A673 (cell line): ENCODE measurements at regions not wholly inside any gene's neighbourhood (a gene's known extent, or its start where the extent isn't known, plus 50 kb on each side); places are given as distances from the start of the nearest gene placed in this dataset.

Experiments used
- BruUV-seq: library from RNA; stranded (reverse); fragments of 400-500 nt; replicated peaks from 2 replicates; lab custom pipeline; 2021; lab: Mats Ljungman, UMichigan
- CTCF ChIA-PET: fragments of 300-600 bp; sonication (Branson Sonifier 250); formaldehyde crosslinking; loops from one replicate; lab custom pipeline; 2022; ENCODE audit warnings: antibody characterized with exemption; lab: Charles Lee
- POLR2A ChIA-PET: fragments of 300-600 bp; sonication (Branson Sonifier 250); formaldehyde crosslinking; loops from one replicate; lab custom pipeline; 2022; ENCODE audit warnings: antibody characterized with exemption; ENCODE audit not compliant: low non-redundant PET; lab: Charles Lee
- DNase-seq: peaks from one replicate; pipeline ENCODE4 v3.0.0-alpha.2; 2015; ENCODE audit warnings: low spot score
- H3K27ac ChIP-seq: fragments of 200-600 bp; sonication (generic); 2 replicates; pipeline ENCODE4 v1.5.1; 2016; ENCODE audit warnings: mixed run types, low read depth, mild to moderate bottlenecking, mixed read lengths, antibody characterized with exemption, low read length; ENCODE audit not compliant: poor library complexity, severe bottlenecking
- H3K27me3 ChIP-seq: fragments of 200-600 bp; sonication (generic); replicated peaks from 2 replicates; pipeline ENCODE4 v1.6.1; 2017; ENCODE audit warnings: mixed run types, low read depth, mild to moderate bottlenecking, mixed read lengths, antibody characterized with exemption, low read length; ENCODE audit not compliant: insufficient read depth, poor library complexity
- H3K36me3 ChIP-seq: fragments of 200-600 bp; sonication (generic); 2 replicates; pipeline ENCODE4 v1.6.1; 2016; ENCODE audit warnings: mixed run types, mild to moderate bottlenecking, mixed read lengths, antibody characterized with exemption, low read length; ENCODE audit not compliant: insufficient read depth, poor library complexity, severe bottlenecking
- H3K4me1 ChIP-seq: fragments of 200-600 bp; sonication (generic); 2 replicates; pipeline ENCODE4 v1.6.1; 2017; ENCODE audit warnings: mixed run types, mild to moderate bottlenecking, mixed read lengths, antibody characterized with exemption, low read length; ENCODE audit not compliant: insufficient read depth, poor library complexity, severe bottlenecking
- H3K4me3 ChIP-seq: fragments of 200-600 bp; sonication (generic); 2 replicates; pipeline ENCODE4 v1.5.1; 2016; ENCODE audit warnings: low read depth, mixed run types, mild to moderate bottlenecking, mixed read lengths, low read length; ENCODE audit not compliant: poor library complexity, severe bottlenecking
- H3K9me3 ChIP-seq: fragments of 200-600 bp; sonication (generic); 2 replicates; pipeline ENCODE4 v1.6.1; 2016; ENCODE audit warnings: mixed run types, low read depth, mild to moderate bottlenecking, mixed read lengths, antibody characterized with exemption, low read length; ENCODE audit not compliant: poor library complexity, severe bottlenecking
- CTCF ChIP-seq: fragments of 300-800, 200-600 bp; sonication (generic); conservative IDR thresholded peaks from 2 replicates; pipeline ENCODE4 v1.5.1; 2017; ENCODE audit warnings: low read depth, mild to moderate bottlenecking, antibody characterized with exemption, low read length, moderate library complexity, mixed read lengths
- EZH2 ChIP-seq: fragments of 200-600 bp; sonication (generic); IDR thresholded peaks from 2 replicates; pipeline ENCODE4 v1.6.1; 2017; ENCODE audit warnings: borderline replicate concordance, low read depth, mild to moderate bottlenecking, mixed read lengths, antibody characterized with exemption, low read length; ENCODE audit not compliant: poor library complexity, severe bottlenecking
- intact Hi-C: fragments of 100-400 bp; cut with micrococcal nuclease; formaldehyde crosslinking; loops from one replicate; pipeline ENCODE4 v1.10.0; 2022; ENCODE audit not compliant: unreplicated experiment

- CTCF ChIA-PET = interaction anchor here (0.6 kb wide), 1 partner anchor 1896 kb away, joined by 10 read pairs; no protein-coding TSS in a partner anchor
- Histone ChIP-seq H3K9me3 (no peaks in the 10 kb centered on the region), H3K4me1 (no peaks in the 10 kb centered on the region), H3K36me3 (no peaks in the 10 kb centered on the region), H3K27me3 (no peaks in the 10 kb centered on the region), H3K4me3 (no peak overlapping the region), H3K27ac (no peak overlapping the region)
- no TSS peak for BruUV-seq
- intact Hi-C loops = no loop called here
- no peak for TF ChIP-seq EZH2
- no peak for TF ChIP-seq CTCF
- no peak for DNase-seq
- POLR2A ChIA-PET = no interaction called here
Observed at GRCh38 chr12:58086006-58086405, 144.6 kb downstream of the ATP23 start.

- BruUV-seq = no TSS peak
- ChIA-PET CTCF (no interaction called here), POLR2A (interaction anchor here (0.6 kb wide), 1 partner anchor 111 kb away, joined by 4 read pairs; no protein-coding TSS in a partner anchor)
- no peak for TF ChIP-seq CTCF
- TF ChIP-seq EZH2 = no peak
- Histone ChIP-seq H3K36me3 (no peaks in the 10 kb centered on the region), H3K27ac (no peak overlapping the region), H3K4me1 (no peaks in the 10 kb centered on the region), H3K27me3 (no peaks in the 10 kb centered on the region), H3K9me3 (no peaks in the 10 kb centered on the region), H3K4me3 (no peak overlapping the region)
- DNase-seq = no peak
- intact Hi-C loops = no loop called here
Observed at GRCh38 chr12:58086930-58087329, 145.6 kb downstream of the ATP23 start.

GRCh38 chr12:58087423-58088127 lies 146.2 kb downstream of the ATP23 start:
- CTCF ChIA-PET = no interaction called here
- DNase-seq = no peak

More at GRCh38 chr12:58087423-58088127, 146.2 kb downstream of the ATP23 start:
- no peaks in the 10 kb centered on the region for H3K9me3 ChIP-seq
- TF ChIP-seq EZH2 (no peak), CTCF (no peak)
- H3K36me3 ChIP-seq = no peaks in the 10 kb centered on the region
- POLR2A ChIA-PET = interaction anchor here (0.6 kb wide), 1 partner anchor 110 kb away, joined by 4 read pairs; no protein-coding TSS in a partner anchor
- no TSS peak for BruUV-seq
- no peak overlapping the region for H3K27ac ChIP-seq
- intact Hi-C loops = no loop called here
- no peak overlapping the region for H3K4me3 ChIP-seq
- H3K27me3 ChIP-seq = no peaks in the 10 kb centered on the region
- H3K4me1 ChIP-seq = no peaks in the 10 kb centered on the region
